WTC11 (cell line): ENCODE measurements at regions not wholly inside any gene's neighbourhood (a gene's known extent, or its start where the extent isn't known, plus 50 kb on each side); places are given as distances from the start of the nearest gene placed in this dataset.
"Not testable (repeated sequence)": the region's sequence is repeated elsewhere in the genome, so short reads cannot be mapped to it uniquely, and the experiment has no call there.

ENCODE experiments used
- ATF2 ChIP-seq: sonication (generic); formaldehyde crosslinking; IDR thresholded peaks from 2 replicates; pipeline ENCODE4 v1.8.1; 2022; ENCODE audit warnings: low read depth, missing genetic modification reagents, borderline replicate concordance
- CREB1 ChIP-seq: sonication (generic); formaldehyde crosslinking; IDR thresholded peaks from 2 replicates; pipeline ENCODE4 v1.8.0; 2023; ENCODE audit warnings: mild to moderate bottlenecking, missing genetic modification reagents
- ELF4 ChIP-seq: sonication (generic); formaldehyde crosslinking; IDR thresholded peaks from 2 replicates; pipeline ENCODE4 v1.8.1; 2022; ENCODE audit warnings: low read depth, mild to moderate bottlenecking, moderate library complexity, missing genetic modification reagents
- ESRRA ChIP-seq: sonication (generic); formaldehyde crosslinking; IDR thresholded peaks from 2 replicates; pipeline ENCODE4 v1.8.1; 2022; ENCODE audit warnings: mild to moderate bottlenecking, missing genetic modification reagents, borderline replicate concordance
- FOXJ3 ChIP-seq: sonication (generic); formaldehyde crosslinking; IDR thresholded peaks from 2 replicates; pipeline ENCODE4 v1.9.0; 2021; ENCODE audit warnings: missing genetic modification reagents, mild to moderate bottlenecking, borderline replicate concordance
- HMGXB4 ChIP-seq: sonication (generic); formaldehyde crosslinking; IDR thresholded peaks from 2 replicates; pipeline ENCODE4 v1.8.1; 2023; ENCODE audit warnings: mild to moderate bottlenecking, moderate library complexity, missing genetic modification reagents
- MAX ChIP-seq: sonication (generic); formaldehyde crosslinking; IDR thresholded peaks from 2 replicates; pipeline ENCODE4 v1.8.0; 2022; ENCODE audit warnings: mild to moderate bottlenecking, missing genetic modification reagents
- STAT6 ChIP-seq: sonication (generic); formaldehyde crosslinking; conservative IDR thresholded peaks from 2 replicates; pipeline ENCODE4 v1.8.1; 2023; ENCODE audit warnings: mild to moderate bottlenecking, low read depth, missing genetic modification reagents, moderate library complexity
- TP53 ChIP-seq: sonication (generic); formaldehyde crosslinking; IDR thresholded peaks from 2 replicates; pipeline ENCODE4 v1.8.1; 2023; ENCODE audit warnings: mild to moderate bottlenecking, missing genetic modification reagents
- USF1 ChIP-seq: sonication (generic); formaldehyde crosslinking; IDR thresholded peaks from 2 replicates; pipeline ENCODE4 v1.8.0; 2022; ENCODE audit warnings: mild to moderate bottlenecking, missing genetic modification reagents
- ZNF138 ChIP-seq: sonication (generic); formaldehyde crosslinking; conservative IDR thresholded peaks from 2 replicates; pipeline ENCODE4 v1.8.1; 2022; ENCODE audit warnings: mild to moderate bottlenecking, moderate library complexity, missing genetic modification reagents
- ZNF423 ChIP-seq: fragments of 250-450 bp; sonication (Bioruptor Pico); IDR thresholded peaks from 2 replicates; pipeline ENCODE4 v2.1.2; 2022; ENCODE audit warnings: mild to moderate bottlenecking, moderate library complexity

GRCh38 chr6:58117162-58117561 is 799.7 kb downstream of the PRIM2 start:
- TF ChIP-seq STAT6 (CRISPR knock-in tag); TP53 (CRISPR knock-in tag); ESRRA (CRISPR knock-in tag); ELF4 (CRISPR knock-in tag); ATF2 (CRISPR knock-in tag); ZNF138; USF1 (CRISPR knock-in tag); CREB1 (CRISPR knock-in tag); MAX (CRISPR knock-in tag); HMGXB4 (CRISPR knock-in tag); ZNF423; FOXJ3 (CRISPR knock-in tag): not testable (repeated sequence)
